ENCODE measurements at regions not wholly inside any gene's neighbourhood (a gene's known extent, or its start where the extent isn't known, plus 50 kb on each side); places are given as distances from the start of the nearest gene placed in this dataset.

DNA sequence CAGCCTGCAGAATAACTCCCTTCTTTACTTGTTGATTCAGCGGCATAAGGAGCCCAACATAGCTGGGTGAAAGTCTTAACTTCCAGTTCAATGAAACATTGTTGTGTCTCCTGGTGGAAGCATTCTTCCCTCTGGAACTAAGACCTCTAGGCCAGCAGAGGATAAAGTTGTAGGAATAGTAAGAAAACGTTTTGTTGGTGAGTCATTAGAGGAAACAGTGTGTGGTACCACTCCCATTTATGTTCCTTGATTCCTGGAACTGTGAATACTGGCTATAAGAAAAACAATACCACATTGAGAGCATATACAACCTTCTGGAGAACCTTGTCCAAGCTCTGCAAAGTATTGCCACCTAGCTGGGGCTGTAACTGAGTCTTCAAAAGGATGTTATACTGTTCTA, 737.4 kb upstream of the ZP4 start:
- TF ChIP-seq POLR2AphosphoS5 (IDR thresholded peaks at IDR 0.05) = no peak
- TF ChIP-seq, protein P1, sequence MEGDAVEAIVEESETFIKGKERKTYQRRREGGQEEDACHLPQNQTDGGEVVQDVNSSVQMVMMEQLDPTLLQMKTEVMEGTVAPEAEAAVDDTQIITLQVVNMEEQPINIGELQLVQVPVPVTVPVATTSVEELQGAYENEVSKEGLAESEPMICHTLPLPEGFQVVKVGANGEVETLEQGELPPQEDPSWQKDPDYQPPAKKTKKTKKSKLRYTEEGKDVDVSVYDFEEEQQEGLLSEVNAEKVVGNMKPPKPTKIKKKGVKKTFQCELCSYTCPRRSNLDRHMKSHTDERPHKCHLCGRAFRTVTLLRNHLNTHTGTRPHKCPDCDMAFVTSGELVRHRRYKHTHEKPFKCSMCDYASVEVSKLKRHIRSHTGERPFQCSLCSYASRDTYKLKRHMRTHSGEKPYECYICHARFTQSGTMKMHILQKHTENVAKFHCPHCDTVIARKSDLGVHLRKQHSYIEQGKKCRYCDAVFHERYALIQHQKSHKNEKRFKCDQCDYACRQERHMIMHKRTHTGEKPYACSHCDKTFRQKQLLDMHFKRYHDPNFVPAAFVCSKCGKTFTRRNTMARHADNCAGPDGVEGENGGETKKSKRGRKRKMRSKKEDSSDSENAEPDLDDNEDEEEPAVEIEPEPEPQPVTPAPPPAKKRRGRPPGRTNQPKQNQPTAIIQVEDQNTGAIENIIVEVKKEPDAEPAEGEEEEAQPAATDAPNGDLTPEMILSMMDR (IDR thresholded peaks at IDR 0.05) = no peak
- TF ChIP-seq POLR2A (IDR thresholded peaks at IDR 0.05) = no peak
- TF ChIP-seq EP300 (IDR thresholded peaks at IDR 0.05) = no peak

All from sigmoid colon (tissue), 4 donors.